ENCODE measurements at regions not wholly inside any gene's neighbourhood (a gene's known extent, or its start where the extent isn't known, plus 50 kb on each side); places are given as distances from the start of the nearest gene placed in this dataset.
A peak's percentile ranks its signal among the peaks of the same experiment; 100 is the strongest.

GRCh38 chr7:91780521-91780920 lies 100.0 kb downstream of the MTERF1 start:
- no peak overlapping the region for H2AFZ ChIP-seq (ENCODE audit: low read length)
- TF ChIP-seq EZH2 (IDR thresholded peaks at IDR 0.05; ENCODE audit: borderline replicate concordance, low read length), result no peak
- TF ChIP-seq CTCF (IDR thresholded peaks at IDR 0.05; ENCODE audit: low read length), result no peak

GRCh38 chr7:91784469-91784868 lies 96.0 kb downstream of the MTERF1 start:
- Histone ChIP-seq H4K20me1 (ENCODE audit: insufficient read depth, low read length) (no peaks in the 10 kb centered on the region), H3K27me3 (ENCODE audit: insufficient read depth, low read length) (no peaks in the 10 kb centered on the region), H3K79me2 (ENCODE audit: insufficient read depth, low read length) (no peaks in the 10 kb centered on the region), H3K4me3 (ENCODE audit: low read depth, low read length, poor library complexity, severe bottlenecking) (no peak overlapping the region), H3K9me2 (ENCODE audit: low read depth, low read length) (no peaks in the 10 kb centered on the region), H3K36me3 (ENCODE audit: insufficient read depth, low read length) (no peaks in the 10 kb centered on the region), H3F3A (ENCODE audit: insufficient read depth, low read length) (no peaks in the 10 kb centered on the region), H3K9me3 (ENCODE audit: low read length) (no peaks in the 10 kb centered on the region), H3K9ac (ENCODE audit: low read length) (no peak overlapping the region), H3K4me1 (ENCODE audit: insufficient read depth, low read length, severe bottlenecking) (no peaks in the 10 kb centered on the region), H2AFZ (ENCODE audit: low read length) (no peak overlapping the region), H3K27ac (ENCODE audit: low read depth, low read length, poor library complexity, severe bottlenecking) (no peak overlapping the region), H3K4me2 (ENCODE audit: low read length) (no peak overlapping the region)
- TF ChIP-seq EZH2 (IDR thresholded peaks at IDR 0.05; ENCODE audit: borderline replicate concordance, low read length), result no peak
- peak; percentile 46 for TF ChIP-seq CTCF (IDR thresholded peaks at IDR 0.05; ENCODE audit: low read length)

More at GRCh38 chr7:91780521-91780920, 100.0 kb downstream of the MTERF1 start:
- H3K27me3 ChIP-seq (ENCODE audit: insufficient read depth, low read length), result no peaks in the 10 kb centered on the region
- no peak overlapping the region for H3K4me3 ChIP-seq (ENCODE audit: low read depth, low read length, poor library complexity, severe bottlenecking)
- H4K20me1 ChIP-seq (ENCODE audit: insufficient read depth, low read length), result no peaks in the 10 kb centered on the region
- no peak overlapping the region for H3K9ac ChIP-seq (ENCODE audit: low read length)
- no peaks in the 10 kb centered on the region for H3K79me2 ChIP-seq (ENCODE audit: insufficient read depth, low read length)
- H3K4me2 ChIP-seq (ENCODE audit: low read length), result no peak overlapping the region
- no peaks in the 10 kb centered on the region for H3K4me1 ChIP-seq (ENCODE audit: insufficient read depth, low read length, severe bottlenecking)
- H3K27ac ChIP-seq (ENCODE audit: low read depth, low read length, poor library complexity, severe bottlenecking), result no peak overlapping the region
- H3K9me3 ChIP-seq (ENCODE audit: low read length), result no peaks in the 10 kb centered on the region
- no peaks in the 10 kb centered on the region for H3K9me2 ChIP-seq (ENCODE audit: low read depth, low read length)
- no peaks in the 10 kb centered on the region for H3F3A ChIP-seq (ENCODE audit: insufficient read depth, low read length)
- no peaks in the 10 kb centered on the region for H3K36me3 ChIP-seq (ENCODE audit: insufficient read depth, low read length)

GRCh38 chr7:91787931-91788330 lies 92.6 kb downstream of the MTERF1 start:
- H3K27ac ChIP-seq (ENCODE audit: low read depth, low read length, poor library complexity, severe bottlenecking), result no peak overlapping the region
- no peak overlapping the region for H3K4me2 ChIP-seq (ENCODE audit: low read length)
- no peaks in the 10 kb centered on the region for H3K79me2 ChIP-seq (ENCODE audit: insufficient read depth, low read length)
- no peaks in the 10 kb centered on the region for H3K9me2 ChIP-seq (ENCODE audit: low read depth, low read length)
- no peaks in the 10 kb centered on the region for H3K36me3 ChIP-seq (ENCODE audit: insufficient read depth, low read length)
- no peaks in the 10 kb centered on the region for H3K27me3 ChIP-seq (ENCODE audit: insufficient read depth, low read length)
- no peak overlapping the region for H3K9ac ChIP-seq (ENCODE audit: low read length)
- H2AFZ ChIP-seq (ENCODE audit: low read length), result no peak overlapping the region
- H3K4me3 ChIP-seq (ENCODE audit: low read depth, low read length, poor library complexity, severe bottlenecking), result no peak overlapping the region
- H3K9me3 ChIP-seq (ENCODE audit: low read length), result no peaks in the 10 kb centered on the region
- H3K4me1 ChIP-seq (ENCODE audit: insufficient read depth, low read length, severe bottlenecking), result no peaks in the 10 kb centered on the region
- no peaks in the 10 kb centered on the region for H3F3A ChIP-seq (ENCODE audit: insufficient read depth, low read length)
- no peak for TF ChIP-seq CTCF (IDR thresholded peaks at IDR 0.05; ENCODE audit: low read length)
- no peak for TF ChIP-seq EZH2 (IDR thresholded peaks at IDR 0.05; ENCODE audit: borderline replicate concordance, low read length)
- no peaks in the 10 kb centered on the region for H4K20me1 ChIP-seq (ENCODE audit: insufficient read depth, low read length)

Measured in OCI-LY1 (cell line).